HG03378 (cell line): ENCODE measurements at regions not wholly inside any gene's neighbourhood (a gene's known extent, or its start where the extent isn't known, plus 50 kb on each side); places are given as distances from the start of the nearest gene placed in this dataset.
"Not testable (repeated sequence)": the region's sequence is repeated elsewhere in the genome, so short reads cannot be mapped to it uniquely, and the experiment has no call there.

Source experiments
- ATAC-seq: cut with Tn5 transposase; IDR thresholded peaks from one replicate; pipeline ENCODE4 v1.9.1; 2021; ENCODE audit warnings: mild to moderate bottlenecking, moderate library complexity; ENCODE audit not compliant: unreplicated experiment

GRCh38 chr4:176622251-176622948 lies 170.3 kb downstream of the VEGFC start:
- no peak for ATAC-seq

- not testable (repeated sequence) for ATAC-seq
Measured at GRCh38 chr4:176624983-176625610, 167.6 kb downstream of the VEGFC start.

- ATAC-seq, result no peak
Measured at GRCh38 chr4:176627916-176628315, 164.8 kb downstream of the VEGFC start.

- no peak for ATAC-seq
Measured at GRCh38 chr4:176631611-176632010, 161.1 kb downstream of the VEGFC start.
